ENCODE measurements at regions not wholly inside any gene's neighbourhood (a gene's known extent, or its start where the extent isn't known, plus 50 kb on each side); places are given as distances from the start of the nearest gene placed in this dataset.
A peak's percentile ranks its signal among the peaks of the same experiment; 100 is the strongest.

DNA sequence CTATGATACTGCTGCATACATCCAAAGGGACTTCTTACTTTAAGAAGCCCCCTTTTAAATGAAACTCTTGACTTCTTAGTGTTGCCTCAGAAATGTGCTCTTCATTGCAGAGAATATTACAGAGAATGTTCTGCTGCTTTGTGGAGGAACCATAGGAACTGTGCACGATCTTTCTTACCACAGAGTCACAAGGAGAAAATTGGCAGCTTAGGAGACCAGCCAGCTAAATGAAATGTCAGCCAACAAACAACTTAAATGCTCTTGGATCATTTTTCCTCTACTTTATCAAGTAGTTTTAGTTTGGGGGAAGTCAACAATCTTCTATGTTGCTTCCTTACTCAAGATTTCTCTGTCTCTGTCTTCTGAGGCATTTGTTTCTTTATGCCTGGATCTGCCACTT, 125.9 kb upstream of the MLIP start:
- H3K4me3 ChIP-seq = no peak overlapping the region
- WGBS (ENCODE audit: insufficient coverage, low coverage, low lambda C conversion rate, missing lambda C conversion rate) = 27% methylated on average over 1 of the region's 1 CpG
- H3K9me3 ChIP-seq = no peaks in the 10 kb centered on the region
- H3K4me1 ChIP-seq = peaks cover 0 to 14% (median 0%) of the 10 kb centered on the region in 4 donors
- ATAC-seq = no peak
- intact Hi-C loops (cut with DNase I) = loop anchor here in 1 of 2 donors (10.0 kb wide), 1 partner anchor 279 kb away; no protein-coding TSS in a partner anchor
- no peak overlapping the region for H3K27ac ChIP-seq
- no peak for DNase-seq
- H3K36me3 ChIP-seq = no peaks in the 10 kb centered on the region
- no peaks in the 10 kb centered on the region for H3K27me3 ChIP-seq
- no peak for TF ChIP-seq POLR2A (IDR thresholded peaks at IDR 0.05)
- TF ChIP-seq, protein P1, sequence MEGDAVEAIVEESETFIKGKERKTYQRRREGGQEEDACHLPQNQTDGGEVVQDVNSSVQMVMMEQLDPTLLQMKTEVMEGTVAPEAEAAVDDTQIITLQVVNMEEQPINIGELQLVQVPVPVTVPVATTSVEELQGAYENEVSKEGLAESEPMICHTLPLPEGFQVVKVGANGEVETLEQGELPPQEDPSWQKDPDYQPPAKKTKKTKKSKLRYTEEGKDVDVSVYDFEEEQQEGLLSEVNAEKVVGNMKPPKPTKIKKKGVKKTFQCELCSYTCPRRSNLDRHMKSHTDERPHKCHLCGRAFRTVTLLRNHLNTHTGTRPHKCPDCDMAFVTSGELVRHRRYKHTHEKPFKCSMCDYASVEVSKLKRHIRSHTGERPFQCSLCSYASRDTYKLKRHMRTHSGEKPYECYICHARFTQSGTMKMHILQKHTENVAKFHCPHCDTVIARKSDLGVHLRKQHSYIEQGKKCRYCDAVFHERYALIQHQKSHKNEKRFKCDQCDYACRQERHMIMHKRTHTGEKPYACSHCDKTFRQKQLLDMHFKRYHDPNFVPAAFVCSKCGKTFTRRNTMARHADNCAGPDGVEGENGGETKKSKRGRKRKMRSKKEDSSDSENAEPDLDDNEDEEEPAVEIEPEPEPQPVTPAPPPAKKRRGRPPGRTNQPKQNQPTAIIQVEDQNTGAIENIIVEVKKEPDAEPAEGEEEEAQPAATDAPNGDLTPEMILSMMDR (IDR thresholded peaks at IDR 0.05) = no peak

DNA sequence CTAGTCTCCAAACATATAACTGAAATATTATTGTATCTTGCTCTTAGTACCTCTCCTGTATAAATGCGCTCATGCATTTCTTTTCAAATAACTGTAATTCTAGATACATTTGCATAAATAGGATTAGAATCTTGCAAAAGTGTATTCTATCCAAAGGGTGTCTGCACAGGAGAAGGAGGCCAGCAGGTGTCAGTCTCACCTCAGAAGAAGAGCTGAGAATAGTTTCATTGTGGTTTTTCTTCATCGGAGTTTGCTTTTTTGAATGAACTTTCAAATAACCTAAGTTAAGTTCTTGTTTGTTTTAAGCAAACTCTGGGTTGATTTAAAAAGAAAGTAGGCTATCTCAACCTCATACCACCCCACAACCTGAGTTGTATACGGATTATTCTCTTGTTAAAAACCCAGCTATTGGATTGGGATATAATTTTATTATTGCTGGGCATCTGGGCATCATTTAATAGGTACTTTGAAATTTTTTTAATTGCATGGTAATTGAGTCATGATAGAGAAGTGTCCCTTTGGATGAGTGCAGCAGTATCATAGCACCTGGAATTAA, 125.0 kb upstream of the MLIP start:
- intact Hi-C loops (cut with DNase I) = loop anchor here in 1 of 2 donors (10.0 kb wide), 1 partner anchor 279 kb away; no protein-coding TSS in a partner anchor
- Histone ChIP-seq H3K9me3 (no peaks in the 10 kb centered on the region), H3K36me3 (no peaks in the 10 kb centered on the region), H3K27ac (peak overlapping the region in 1 of 3 donors; percentile 18), H3K4me1 (peaks cover 0 to 14% (median 0%) of the 10 kb centered on the region in 4 donors), H3K27me3 (no peaks in the 10 kb centered on the region), H3K4me3 (no peak overlapping the region)
- ATAC-seq (peak; percentile 93 to 96 (median 94)), DNase-seq (peak in 1 of 3 donors; percentile 62)
- WGBS (ENCODE audit: insufficient coverage, low coverage, low lambda C conversion rate, missing lambda C conversion rate) = 4% methylated on average over 3 of the region's 3 CpGs
- TF ChIP-seq, protein P1 (IDR thresholded peaks at IDR 0.05) = peak; percentile 73 to 90 (median 86)
- TF ChIP-seq POLR2A (IDR thresholded peaks at IDR 0.05) = no peak

DNA sequence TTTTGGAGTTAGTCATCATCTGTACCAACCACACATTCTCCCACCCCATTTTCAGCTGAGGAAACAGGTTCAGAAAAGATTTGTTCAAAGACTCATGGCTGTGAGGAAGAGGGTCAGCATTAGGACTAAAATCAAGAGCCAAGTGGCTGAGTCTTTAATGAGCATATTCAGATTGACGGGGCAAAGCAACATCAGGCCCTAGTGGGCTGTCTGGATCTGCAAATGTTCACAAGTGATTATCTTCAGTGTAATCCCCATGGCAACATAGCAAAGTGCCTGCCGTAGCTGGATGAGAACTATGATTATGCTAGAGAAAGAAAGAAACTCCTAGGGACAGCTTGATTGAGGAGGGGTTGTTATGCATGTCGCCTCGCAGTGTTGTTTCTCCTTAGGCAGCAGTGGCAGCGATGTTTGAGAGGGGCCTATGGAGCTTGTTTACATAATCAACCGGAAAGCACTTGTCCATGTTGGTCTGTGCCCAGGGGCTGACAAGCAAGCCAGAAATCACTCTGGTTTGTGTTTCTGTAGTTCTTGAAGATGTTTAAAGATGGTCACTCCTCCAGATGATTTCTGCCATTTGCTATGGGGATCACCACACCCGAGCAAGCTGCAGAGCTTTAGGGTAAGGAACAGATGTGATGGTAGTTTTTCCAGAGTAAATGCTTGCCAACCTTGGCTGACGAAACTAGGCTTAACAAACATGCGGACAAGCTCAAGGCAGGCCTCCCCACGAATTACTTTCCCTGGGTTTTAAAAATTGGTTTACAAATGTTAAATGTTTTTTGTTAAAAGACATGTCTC, 124.3 kb upstream of the MLIP start:
- ATAC-seq = peak in 3 of 4 donors; percentile 44 to 60 (median 56)
- TF ChIP-seq POLR2A (IDR thresholded peaks at IDR 0.05) = no peak
- TF ChIP-seq, protein P1 (IDR thresholded peaks at IDR 0.05) = no peak
- no peaks in the 10 kb centered on the region for H3K9me3 ChIP-seq
- H3K4me1 ChIP-seq = peaks cover 0 to 14% (median 0%) of the 10 kb centered on the region in 4 donors
- WGBS (ENCODE audit: insufficient coverage, low coverage, low lambda C conversion rate, missing lambda C conversion rate) = 44% methylated on average over 9 of the region's 10 CpGs
- no peak for DNase-seq
- H3K27me3 ChIP-seq = no peaks in the 10 kb centered on the region
- H3K36me3 ChIP-seq = no peaks in the 10 kb centered on the region
- no peak overlapping the region for H3K4me3 ChIP-seq
- intact Hi-C loops (cut with DNase I) = loop anchor here in 1 of 2 donors (10.0 kb wide), 1 partner anchor 278 kb away; no protein-coding TSS in a partner anchor
- H3K27ac ChIP-seq = peak overlapping the region in 1 of 3 donors; percentile 18

DNA sequence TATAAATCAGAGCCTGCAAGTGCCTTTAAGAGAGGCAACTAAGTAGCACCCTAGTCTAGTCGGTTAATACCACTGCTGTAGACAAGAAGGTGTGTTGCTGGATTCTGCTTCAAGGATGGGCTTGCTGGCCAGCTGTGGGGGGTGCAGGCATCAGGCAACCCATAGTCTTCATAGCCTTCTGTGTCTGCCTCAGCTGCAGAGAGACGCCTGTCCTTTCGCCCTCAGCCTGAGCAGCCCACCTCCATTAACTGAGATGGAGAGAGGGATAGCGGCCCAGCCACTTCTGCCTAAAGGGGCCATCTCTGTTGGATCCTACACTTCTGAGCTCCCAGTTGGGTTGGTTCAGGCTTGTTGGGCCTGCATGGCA, 123.7 kb upstream of the MLIP start:
- H3K4me1 ChIP-seq = peaks cover 0 to 14% (median 0%) of the 10 kb centered on the region in 4 donors
- WGBS (ENCODE audit: insufficient coverage, low coverage, low lambda C conversion rate, missing lambda C conversion rate) = no CpG with 5 or more reads among the region's 4 CpGs
- ATAC-seq (no peak), DNase-seq (no peak)
- no peaks in the 10 kb centered on the region for H3K27me3 ChIP-seq
- no peak overlapping the region for H3K4me3 ChIP-seq
- TF ChIP-seq POLR2A (IDR thresholded peaks at IDR 0.05) = no peak
- TF ChIP-seq, protein P1 (IDR thresholded peaks at IDR 0.05) = no peak
- no peaks in the 10 kb centered on the region for H3K9me3 ChIP-seq
- intact Hi-C loops (cut with DNase I) = loop anchor here in 1 of 2 donors (10.0 kb wide), 1 partner anchor 277 kb away; no protein-coding TSS in a partner anchor
- no peaks in the 10 kb centered on the region for H3K36me3 ChIP-seq
- H3K27ac ChIP-seq = no peak overlapping the region

Measured in right lobe of liver (tissue), 6 donors.